CD4-positive, alpha-beta T cell treated with Interleukin-4 for 1 hour (primary cell): ENCODE measurements at regions not wholly inside any gene's neighbourhood (a gene's known extent, or its start where the extent isn't known, plus 50 kb on each side); places are given as distances from the start of the nearest gene placed in this dataset.
"Not testable (repeated sequence)": the region's sequence is repeated elsewhere in the genome, so short reads cannot be mapped to it uniquely, and the experiment has no call there.

Source experiments
- DNase-seq, 2 donors: peaks; one replicate each; pipeline ENCODE4 v3.0.0-alpha.2; 2020 to 2022

GRCh38 chr10:108631332-108631731 is 1292.0 kb downstream of the XPNPEP1 start:
- no peak for DNase-seq

GRCh38 chr10:108629834-108630233 is 1293.5 kb downstream of the XPNPEP1 start:
- DNase-seq, result no peak

GRCh38 chr10:108624052-108624451 is 1299.3 kb downstream of the XPNPEP1 start:
- no peak for DNase-seq

- no peak for DNase-seq
Observed at GRCh38 chr10:108620821-108621534, 1302.3 kb downstream of the XPNPEP1 start.

GRCh38 chr10:108616559-108617285 is 1306.6 kb downstream of the XPNPEP1 start:
- DNase-seq, result no peak

- no peak for DNase-seq
Observed at GRCh38 chr10:108615576-108616320, 1307.6 kb downstream of the XPNPEP1 start.

GRCh38 chr10:108612485-108612884 is 1310.8 kb downstream of the XPNPEP1 start:
- no peak for DNase-seq

GRCh38 chr10:108608860-108609259 is 1314.5 kb downstream of the XPNPEP1 start:
- DNase-seq, result no peak

- DNase-seq, result no peak
Observed at GRCh38 chr10:108601851-108602250, 1321.5 kb downstream of the XPNPEP1 start.

GRCh38 chr10:108600511-108600910 is 1322.8 kb downstream of the XPNPEP1 start:
- not testable (repeated sequence) for DNase-seq

GRCh38 chr10:108599317-108599716 is 1324.0 kb downstream of the XPNPEP1 start:
- DNase-seq, result not testable (repeated sequence)

- DNase-seq, result no peak
Observed at GRCh38 chr10:108598831-108599230, 1324.5 kb downstream of the XPNPEP1 start.

- DNase-seq, result no peak
Observed at GRCh38 chr10:108598320-108598695, 1325.0 kb downstream of the XPNPEP1 start.

- DNase-seq, result no peak
Observed at GRCh38 chr10:108597657-108598319, 1325.5 kb downstream of the XPNPEP1 start.

GRCh38 chr10:108597031-108597430 is 1326.3 kb downstream of the XPNPEP1 start:
- DNase-seq, result no peak

GRCh38 chr10:108592956-108593355 is 1330.4 kb downstream of the XPNPEP1 start:
- no peak for DNase-seq

- no peak for DNase-seq
Observed at GRCh38 chr10:108591417-108591816, 1331.9 kb downstream of the XPNPEP1 start.

GRCh38 chr10:108586424-108586823 is 1336.9 kb downstream of the XPNPEP1 start:
- no peak for DNase-seq

GRCh38 chr10:108583877-108584276 is 1339.4 kb downstream of the XPNPEP1 start:
- no peak for DNase-seq

- DNase-seq, result no peak
Observed at GRCh38 chr10:108582888-108583287, 1340.4 kb downstream of the XPNPEP1 start.

GRCh38 chr10:108582387-108582786 is 1340.9 kb downstream of the XPNPEP1 start:
- DNase-seq, result no peak

GRCh38 chr10:108578258-108578657 is 1345.1 kb downstream of the XPNPEP1 start:
- no peak for DNase-seq

GRCh38 chr10:108574233-108574632 is 1349.1 kb downstream of the XPNPEP1 start:
- no peak for DNase-seq
